Fibroblast of mammary gland (primary cell): ENCODE measurements at regions not wholly inside any gene's neighbourhood (a gene's known extent, or its start where the extent isn't known, plus 50 kb on each side); places are given as distances from the start of the nearest gene placed in this dataset.

Source experiments
- DNase-seq: peaks from one replicate; pipeline ENCODE4 v3.0.0-alpha.2; 2010; ENCODE audit warnings: low read depth
- H3K4me3 ChIP-seq: 2 replicates; pipeline ENCODE4 v1.5.1; 2011; ENCODE audit warnings: low read depth, mild to moderate bottlenecking, low read length, moderate library complexity; ENCODE audit not compliant: control insufficient read depth
- TF ChIP-seq, protein P1 (sequence below): conservative IDR thresholded peaks from 2 replicates; pipeline ENCODE4 v1.5.1; 2011; ENCODE audit warnings: low read depth, low read length, inconsistent platforms; ENCODE audit not compliant: control insufficient read depth, insufficient read depth

GRCh38 chr11:92810423-92811064, 158.9 kb upstream of the MTNR1B start:
- DNase-seq: no peak
- no peak overlapping the region for H3K4me3 ChIP-seq
- TF ChIP-seq, protein P1, sequence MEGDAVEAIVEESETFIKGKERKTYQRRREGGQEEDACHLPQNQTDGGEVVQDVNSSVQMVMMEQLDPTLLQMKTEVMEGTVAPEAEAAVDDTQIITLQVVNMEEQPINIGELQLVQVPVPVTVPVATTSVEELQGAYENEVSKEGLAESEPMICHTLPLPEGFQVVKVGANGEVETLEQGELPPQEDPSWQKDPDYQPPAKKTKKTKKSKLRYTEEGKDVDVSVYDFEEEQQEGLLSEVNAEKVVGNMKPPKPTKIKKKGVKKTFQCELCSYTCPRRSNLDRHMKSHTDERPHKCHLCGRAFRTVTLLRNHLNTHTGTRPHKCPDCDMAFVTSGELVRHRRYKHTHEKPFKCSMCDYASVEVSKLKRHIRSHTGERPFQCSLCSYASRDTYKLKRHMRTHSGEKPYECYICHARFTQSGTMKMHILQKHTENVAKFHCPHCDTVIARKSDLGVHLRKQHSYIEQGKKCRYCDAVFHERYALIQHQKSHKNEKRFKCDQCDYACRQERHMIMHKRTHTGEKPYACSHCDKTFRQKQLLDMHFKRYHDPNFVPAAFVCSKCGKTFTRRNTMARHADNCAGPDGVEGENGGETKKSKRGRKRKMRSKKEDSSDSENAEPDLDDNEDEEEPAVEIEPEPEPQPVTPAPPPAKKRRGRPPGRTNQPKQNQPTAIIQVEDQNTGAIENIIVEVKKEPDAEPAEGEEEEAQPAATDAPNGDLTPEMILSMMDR: no peak

DNA sequence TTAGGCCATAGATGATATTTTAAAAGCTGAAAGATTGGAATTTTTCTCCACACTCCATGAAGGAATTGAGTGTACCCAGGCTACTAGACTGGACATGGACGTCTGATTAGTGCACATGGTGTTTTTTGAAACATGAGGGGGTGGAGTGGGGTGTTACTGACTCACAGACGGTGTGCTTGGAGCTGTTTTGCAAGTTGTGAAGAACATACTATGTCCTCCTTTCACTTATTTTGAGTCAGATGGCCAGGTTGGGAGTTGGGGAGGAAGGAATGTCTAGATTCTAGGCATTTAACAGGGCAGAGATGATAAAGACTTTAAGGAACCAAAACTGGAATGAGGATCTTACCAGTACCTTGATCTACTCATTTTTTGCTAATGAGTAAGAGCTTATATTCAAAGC, 158.1 kb upstream of the MTNR1B start:
- no peak for DNase-seq
- TF ChIP-seq, protein P1: no peak
- H3K4me3 ChIP-seq: no peak overlapping the region

GRCh38 chr11:92812841-92813240, 156.6 kb upstream of the MTNR1B start:
- TF ChIP-seq, protein P1: no peak
- no peak for DNase-seq
- H3K4me3 ChIP-seq: no peak overlapping the region

- TF ChIP-seq, protein P1: no peak
- DNase-seq: no peak
- no peak overlapping the region for H3K4me3 ChIP-seq
These were observed 149.6 kb upstream of the MTNR1B start for GRCh38 chr11:92819830-92820229.

GRCh38 chr11:92820860-92821259, 148.6 kb upstream of the MTNR1B start:
- TF ChIP-seq, protein P1: no peak
- no peak overlapping the region for H3K4me3 ChIP-seq
- DNase-seq: no peak

GRCh38 chr11:92822410-92822809, 147.0 kb upstream of the MTNR1B start:
- H3K4me3 ChIP-seq: no peak overlapping the region
- TF ChIP-seq, protein P1: no peak
- no peak for DNase-seq

- no peak overlapping the region for H3K4me3 ChIP-seq
- TF ChIP-seq, protein P1: no peak
- peak; percentile 1 for DNase-seq
These were observed 143.3 kb upstream of the MTNR1B start for GRCh38 chr11:92826136-92826535.
